ENCODE measurements at regions not wholly inside any gene's neighbourhood (a gene's known extent, or its start where the extent isn't known, plus 50 kb on each side); places are given as distances from the start of the nearest gene placed in this dataset.
"Not testable (repeated sequence)": the region's sequence is repeated elsewhere in the genome, so short reads cannot be mapped to it uniquely, and the experiment has no call there.

DNA sequence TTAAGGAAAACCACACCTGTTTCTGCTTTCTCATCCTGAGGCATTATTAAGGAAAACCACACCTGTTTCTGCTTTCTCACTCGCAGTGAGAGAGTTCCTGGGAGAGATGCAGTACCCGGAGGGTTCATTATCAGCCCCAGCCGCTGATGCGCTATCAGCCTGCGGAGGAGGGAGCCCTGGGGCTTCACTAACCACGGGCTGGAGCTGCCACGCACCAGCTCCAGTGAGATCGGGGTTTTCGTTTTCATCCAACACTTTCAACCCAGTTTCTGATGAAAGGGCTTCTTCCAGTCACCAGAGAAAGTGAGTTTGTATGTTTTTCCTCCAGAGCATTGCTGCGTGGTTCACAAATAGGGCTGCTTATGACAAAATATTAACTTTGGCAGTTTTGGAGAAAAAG lies 93.2 kb upstream of the PRKX start:
- intact Hi-C loops (cut with DNase I; ENCODE audit: low total_unique reads), result loop anchor here (5.0 kb wide), 1 partner anchor 154 kb away; no protein-coding TSS in a partner anchor
- Histone ChIP-seq H3K27ac (no peak overlapping the region), H3K36me3 (no peaks in the 10 kb centered on the region), H3K27me3 (no peaks in the 10 kb centered on the region), H3K4me1 (no peaks in the 10 kb centered on the region), H3K9me3 (no peaks in the 10 kb centered on the region), H3K4me3 (no peak overlapping the region)
- TF ChIP-seq, protein P1, sequence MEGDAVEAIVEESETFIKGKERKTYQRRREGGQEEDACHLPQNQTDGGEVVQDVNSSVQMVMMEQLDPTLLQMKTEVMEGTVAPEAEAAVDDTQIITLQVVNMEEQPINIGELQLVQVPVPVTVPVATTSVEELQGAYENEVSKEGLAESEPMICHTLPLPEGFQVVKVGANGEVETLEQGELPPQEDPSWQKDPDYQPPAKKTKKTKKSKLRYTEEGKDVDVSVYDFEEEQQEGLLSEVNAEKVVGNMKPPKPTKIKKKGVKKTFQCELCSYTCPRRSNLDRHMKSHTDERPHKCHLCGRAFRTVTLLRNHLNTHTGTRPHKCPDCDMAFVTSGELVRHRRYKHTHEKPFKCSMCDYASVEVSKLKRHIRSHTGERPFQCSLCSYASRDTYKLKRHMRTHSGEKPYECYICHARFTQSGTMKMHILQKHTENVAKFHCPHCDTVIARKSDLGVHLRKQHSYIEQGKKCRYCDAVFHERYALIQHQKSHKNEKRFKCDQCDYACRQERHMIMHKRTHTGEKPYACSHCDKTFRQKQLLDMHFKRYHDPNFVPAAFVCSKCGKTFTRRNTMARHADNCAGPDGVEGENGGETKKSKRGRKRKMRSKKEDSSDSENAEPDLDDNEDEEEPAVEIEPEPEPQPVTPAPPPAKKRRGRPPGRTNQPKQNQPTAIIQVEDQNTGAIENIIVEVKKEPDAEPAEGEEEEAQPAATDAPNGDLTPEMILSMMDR (IDR thresholded peaks at IDR 0.05), result no peak
- no peak for DNase-seq

DNA sequence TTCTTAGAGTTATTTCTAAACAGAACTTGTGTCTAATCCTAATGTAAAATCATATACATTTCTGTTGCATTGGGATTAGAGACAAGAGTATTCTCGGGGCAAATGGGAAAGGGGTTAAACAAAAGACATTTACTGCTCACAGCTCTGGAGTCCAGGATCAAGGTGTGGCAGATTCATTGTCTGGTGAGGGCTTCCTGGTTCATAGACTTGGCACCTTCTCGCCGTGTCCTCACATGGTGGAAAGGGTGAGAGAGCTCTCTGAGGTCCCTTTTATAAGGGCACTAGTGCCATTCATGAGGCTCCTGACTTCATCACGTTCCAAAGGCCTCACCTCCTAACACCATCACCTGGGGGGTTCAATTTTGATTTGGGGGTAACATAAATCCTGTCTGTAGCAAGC lies 90.3 kb upstream of the PRKX start:
- no peak overlapping the region for H3K4me3 ChIP-seq
- H3K27me3 ChIP-seq, result no peaks in the 10 kb centered on the region
- intact Hi-C loops (cut with DNase I; ENCODE audit: low total_unique reads), result no loop called here
- TF ChIP-seq, protein P1 (IDR thresholded peaks at IDR 0.05), result no peak
- H3K27ac ChIP-seq, result no peak overlapping the region
- no peaks in the 10 kb centered on the region for H3K4me1 ChIP-seq
- H3K36me3 ChIP-seq, result no peaks in the 10 kb centered on the region
- no peaks in the 10 kb centered on the region for H3K9me3 ChIP-seq
- DNase-seq, result no peak

DNA sequence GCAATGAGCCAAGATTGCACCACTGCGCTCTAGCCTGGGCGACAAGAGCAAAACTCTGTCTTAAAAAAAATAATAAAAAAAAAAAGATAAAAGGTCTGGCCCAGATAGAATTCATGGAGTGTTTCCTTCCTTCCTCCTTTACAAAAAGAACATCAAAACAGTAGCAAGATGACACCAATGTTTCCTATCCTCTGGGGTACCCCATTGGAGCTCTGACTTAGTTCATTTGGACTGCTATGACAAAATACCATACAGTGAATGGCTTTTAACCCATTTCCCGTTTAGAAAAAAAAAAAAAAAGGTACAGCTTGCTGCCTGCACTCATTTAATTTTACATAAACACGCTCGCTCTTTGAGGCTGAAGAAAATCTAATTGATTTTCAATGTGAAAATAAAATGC lies 89.9 kb upstream of the PRKX start:
- DNase-seq, result no peak
- Histone ChIP-seq H3K36me3 (no peaks in the 10 kb centered on the region), H3K4me1 (no peaks in the 10 kb centered on the region), H3K27me3 (no peaks in the 10 kb centered on the region), H3K9me3 (no peaks in the 10 kb centered on the region), H3K27ac (no peak overlapping the region), H3K4me3 (no peak overlapping the region)
- TF ChIP-seq, protein P1 (IDR thresholded peaks at IDR 0.05), result no peak
- intact Hi-C loops (cut with DNase I; ENCODE audit: low total_unique reads), result no loop called here

DNA sequence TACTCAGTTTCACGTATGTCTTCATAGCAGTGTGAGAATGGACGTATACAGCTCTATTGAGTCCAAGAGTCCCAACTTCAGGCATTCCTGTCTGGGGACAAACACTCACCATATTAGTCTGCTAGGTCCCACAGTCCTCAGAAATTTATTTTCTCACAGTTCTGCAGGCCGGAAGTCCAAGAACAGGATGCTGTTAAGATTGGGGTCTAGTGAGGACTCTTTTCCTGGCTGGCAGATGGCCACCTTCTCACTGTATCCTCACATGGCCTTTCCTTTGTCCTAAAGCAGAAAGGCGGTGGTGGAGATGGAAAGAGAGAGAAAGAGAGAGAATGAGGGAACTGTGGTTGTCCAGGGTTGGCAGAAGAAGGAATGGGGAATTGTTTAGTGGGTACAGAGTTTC lies 82.0 kb upstream of the PRKX start:
- H3K9me3 ChIP-seq; intact Hi-C loops (cut with DNase I; ENCODE audit: low total_unique reads); H3K27ac ChIP-seq; H3K4me3 ChIP-seq; H3K4me1 ChIP-seq; H3K36me3 ChIP-seq; DNase-seq; H3K27me3 ChIP-seq: not testable (repeated sequence)

DNA sequence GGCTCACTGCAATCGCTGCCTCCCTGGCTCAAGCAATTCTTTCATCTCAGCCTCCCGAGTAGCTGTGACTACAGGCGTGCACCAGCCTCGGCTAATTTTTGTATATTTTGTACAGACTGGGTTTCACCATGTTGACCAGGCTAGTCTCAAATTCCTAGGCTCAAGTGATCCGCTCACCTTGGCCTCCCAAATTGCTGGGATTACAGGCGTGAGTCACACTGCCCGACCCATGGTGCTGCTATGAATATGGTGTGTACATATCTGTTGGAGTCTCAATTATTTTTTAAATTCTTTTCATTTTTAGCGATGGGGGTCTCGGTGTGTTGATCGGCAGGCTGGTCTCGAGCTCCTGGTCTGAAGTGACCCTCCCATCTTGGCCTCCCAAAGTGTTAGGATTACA lies 78.0 kb upstream of the PRKX start:
- no peak overlapping the region for H3K27ac ChIP-seq
- no peaks in the 10 kb centered on the region for H3K27me3 ChIP-seq
- no peaks in the 10 kb centered on the region for H3K36me3 ChIP-seq
- no peak for DNase-seq
- H3K4me3 ChIP-seq, result no peak overlapping the region
- H3K4me1 ChIP-seq, result no peaks in the 10 kb centered on the region
- no peaks in the 10 kb centered on the region for H3K9me3 ChIP-seq
- TF ChIP-seq, protein P1 (IDR thresholded peaks at IDR 0.05), result no peak
- intact Hi-C loops (cut with DNase I; ENCODE audit: low total_unique reads), result no loop called here

DNA sequence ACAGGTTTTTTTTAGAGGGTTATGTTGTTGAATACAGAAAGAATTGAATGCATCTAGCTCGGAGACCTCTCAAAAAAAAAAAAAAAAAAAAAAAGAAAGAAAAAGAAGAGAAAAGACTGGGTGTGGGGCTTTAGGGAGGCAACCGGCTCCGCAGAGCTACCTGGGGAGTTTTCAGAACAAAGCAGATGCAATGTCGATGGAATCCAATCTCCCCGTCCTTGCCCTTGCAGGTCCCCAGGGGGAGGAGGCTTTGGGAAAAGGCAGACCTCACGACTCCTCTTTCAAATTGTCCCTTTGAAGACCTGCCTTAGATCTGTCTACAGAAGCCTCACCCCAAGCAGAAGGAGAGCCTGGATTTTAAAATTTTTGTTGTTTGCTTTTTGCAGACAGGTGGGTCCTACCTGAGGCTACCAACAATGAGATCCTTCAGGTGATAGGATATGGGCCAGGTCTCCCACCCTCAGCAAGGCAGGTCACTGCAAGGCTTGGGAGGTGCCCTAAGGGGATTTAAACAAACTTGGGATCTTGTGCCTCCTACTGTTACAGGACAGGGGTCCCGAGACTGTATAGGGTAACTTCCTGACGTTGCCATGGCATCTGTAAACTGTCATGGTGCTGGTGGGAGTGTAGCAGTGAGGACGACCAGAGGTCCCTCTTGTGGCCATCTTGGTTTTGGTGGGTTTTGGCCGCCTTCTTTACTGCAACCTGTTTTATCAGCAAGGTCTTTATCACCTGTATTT lies 75.2 kb upstream of the PRKX start:
- Histone ChIP-seq H3K9me3 (no peaks in the 10 kb centered on the region), H3K27me3 (no peaks in the 10 kb centered on the region), H3K4me1 (no peaks in the 10 kb centered on the region), H3K4me3 (no peak overlapping the region), H3K27ac (no peak overlapping the region), H3K36me3 (no peaks in the 10 kb centered on the region)
- TF ChIP-seq, protein P1 (IDR thresholded peaks at IDR 0.05), result no peak
- DNase-seq, result no peak
- intact Hi-C loops (cut with DNase I; ENCODE audit: low total_unique reads), result no loop called here

Data from tibial artery (tissue), 4 donors.